HG03135 (cell line): ENCODE measurements at regions not wholly inside any gene's neighbourhood (a gene's known extent, or its start where the extent isn't known, plus 50 kb on each side); places are given as distances from the start of the nearest gene placed in this dataset.

Source experiments
- ATAC-seq: cut with Tn5 transposase; IDR thresholded peaks from one replicate; pipeline ENCODE4 v1.9.1; 2021; ENCODE audit warnings: mild to moderate bottlenecking, moderate library complexity; ENCODE audit not compliant: unreplicated experiment

DNA sequence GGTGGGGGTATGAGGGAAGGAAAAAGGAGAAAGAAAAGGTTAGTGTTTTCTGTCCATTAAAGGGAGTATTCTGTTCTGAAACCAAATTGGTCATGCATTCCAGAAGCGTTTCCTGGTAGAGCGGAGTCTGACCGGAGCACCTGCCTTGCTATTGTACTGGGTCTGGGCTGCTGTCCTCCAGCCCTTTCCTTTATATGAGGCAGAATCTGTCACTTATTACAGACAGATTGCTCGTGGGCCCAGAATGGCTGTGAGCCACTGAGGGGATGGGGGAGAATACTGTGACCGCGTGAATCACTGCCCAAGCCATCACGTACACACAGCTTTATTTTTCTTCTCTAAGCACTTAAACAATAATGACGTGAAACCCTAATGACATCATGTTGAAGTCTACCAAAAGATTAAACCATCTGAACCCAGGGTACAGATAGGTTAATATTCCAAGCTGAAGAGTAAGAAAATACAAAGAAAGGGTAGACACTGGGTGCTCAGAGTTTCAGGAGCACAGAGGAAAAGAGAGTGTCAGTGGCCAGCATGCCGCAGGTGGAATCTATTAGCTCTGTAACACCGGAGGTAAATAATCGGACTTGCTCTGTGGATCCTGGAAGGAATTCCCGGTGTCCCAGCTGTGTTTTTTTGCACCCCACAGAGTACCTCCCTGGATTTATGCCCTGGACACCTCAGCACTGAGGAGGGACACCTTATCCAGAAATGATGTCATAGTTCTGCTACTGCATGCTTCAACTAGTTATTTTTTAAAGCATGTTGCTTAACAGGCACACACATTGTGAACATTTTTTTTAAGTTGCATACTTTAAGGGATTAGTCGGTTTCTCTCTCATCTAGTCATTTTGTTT lies 573.3 kb downstream of the PKHD1 start:
- ATAC-seq = no peak

- ATAC-seq = no peak
These were observed 572.5 kb downstream of the PKHD1 start for GRCh38 chr6:51514748-51515402.

- no peak for ATAC-seq
These were observed 561.4 kb downstream of the PKHD1 start for GRCh38 chr6:51526049-51526448.

DNA sequence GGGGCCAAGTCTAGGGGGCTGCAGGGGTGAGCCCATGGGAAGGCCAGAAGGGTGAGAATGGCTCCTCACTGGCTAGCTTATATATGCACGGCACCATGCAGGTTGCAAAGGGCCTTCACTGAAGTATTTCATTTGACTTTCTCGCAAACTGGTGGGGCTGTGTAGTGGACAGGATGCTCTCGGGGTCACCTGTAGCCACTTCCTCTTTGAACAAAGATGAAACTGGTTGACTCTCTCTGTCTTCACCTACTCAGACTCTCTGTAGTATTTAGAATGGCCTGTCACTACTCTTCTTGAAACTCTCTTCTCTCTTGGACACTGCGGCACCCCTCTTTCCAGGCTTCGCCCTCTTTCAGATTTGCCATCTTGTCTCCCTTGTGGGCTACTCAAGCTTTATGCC lies 560.5 kb downstream of the PKHD1 start:
- no peak for ATAC-seq

GRCh38 chr6:51528556-51528955 lies 558.9 kb downstream of the PKHD1 start:
- ATAC-seq = no peak

DNA sequence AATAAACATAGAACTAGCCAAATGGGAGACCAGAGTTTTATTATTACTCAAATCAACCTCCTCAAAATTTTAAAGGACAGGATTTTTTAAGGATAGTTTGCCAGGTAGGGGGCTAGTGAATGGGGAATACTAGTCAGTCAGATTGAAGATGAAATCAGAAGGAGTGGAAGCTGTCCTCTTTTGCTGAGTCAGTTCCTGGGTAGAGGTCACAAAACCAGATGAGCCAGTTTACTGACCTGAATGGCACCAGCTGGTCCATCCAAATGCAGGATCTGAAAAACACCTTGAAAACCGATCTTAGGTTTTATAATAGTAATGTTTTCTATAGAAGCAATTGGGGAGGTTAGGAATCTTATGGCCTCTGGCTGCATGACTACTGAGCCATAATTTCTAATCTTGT lies 558.2 kb downstream of the PKHD1 start:
- no peak for ATAC-seq

DNA sequence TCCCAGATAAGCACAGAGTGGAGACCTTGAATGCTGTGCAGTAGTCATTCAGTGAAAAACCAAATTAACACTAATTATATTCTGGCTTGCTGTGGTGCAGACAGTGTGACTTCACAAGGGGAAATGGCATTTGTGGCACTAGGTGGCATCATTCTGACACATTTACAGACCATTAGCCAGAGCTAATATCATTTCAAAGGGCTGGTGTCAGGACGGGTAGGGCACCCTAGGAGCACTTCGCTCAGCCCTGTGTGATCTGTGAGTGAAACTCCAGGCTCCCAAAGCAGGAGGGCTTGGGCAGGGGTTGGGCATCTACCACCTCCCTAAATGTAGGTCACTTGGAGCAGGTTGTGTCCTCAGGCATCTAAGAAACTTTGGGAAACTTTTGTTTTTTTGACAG lies 555.8 kb downstream of the PKHD1 start:
- ATAC-seq = no peak

DNA sequence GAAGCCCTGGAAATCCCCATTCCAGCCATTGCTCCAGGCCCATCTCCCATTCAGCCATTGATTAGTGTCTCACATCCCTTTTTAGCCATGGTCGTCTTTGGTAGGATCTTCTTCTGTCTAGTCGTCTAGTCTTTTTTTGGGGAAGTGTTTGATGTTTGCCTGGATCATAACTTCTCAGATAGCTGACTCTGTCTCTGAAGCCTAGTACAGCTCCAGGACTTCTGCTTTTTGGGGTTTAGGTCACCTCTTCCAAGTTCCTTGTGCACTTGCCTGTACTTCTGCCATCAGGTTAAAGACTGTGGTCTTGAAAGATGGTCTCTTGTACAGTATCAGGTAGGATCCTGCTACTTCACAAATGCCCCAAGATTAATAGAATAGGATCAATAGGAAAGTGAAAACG lies 553.5 kb downstream of the PKHD1 start:
- ATAC-seq = no peak

- no peak for ATAC-seq
These were observed 552.1 kb downstream of the PKHD1 start for GRCh38 chr6:51535327-51535726.

DNA sequence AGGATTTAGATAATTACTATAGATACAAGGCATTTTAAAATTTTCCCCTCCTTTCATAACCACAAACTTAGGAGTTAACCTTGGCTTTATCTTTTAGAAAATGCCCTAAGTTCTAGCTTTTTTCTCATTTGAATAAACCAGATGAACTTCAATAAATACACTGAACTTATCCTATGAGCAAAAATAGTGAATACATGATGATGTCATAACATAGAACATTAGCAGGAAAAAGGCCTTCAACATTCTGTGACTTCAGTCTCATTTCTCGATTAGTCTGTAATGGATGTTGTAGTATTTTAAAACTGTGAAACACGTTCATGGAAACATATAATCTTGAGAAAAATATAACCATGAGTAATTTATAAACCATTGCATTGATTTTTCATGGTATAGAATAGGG lies 550.7 kb downstream of the PKHD1 start:
- ATAC-seq = no peak

DNA sequence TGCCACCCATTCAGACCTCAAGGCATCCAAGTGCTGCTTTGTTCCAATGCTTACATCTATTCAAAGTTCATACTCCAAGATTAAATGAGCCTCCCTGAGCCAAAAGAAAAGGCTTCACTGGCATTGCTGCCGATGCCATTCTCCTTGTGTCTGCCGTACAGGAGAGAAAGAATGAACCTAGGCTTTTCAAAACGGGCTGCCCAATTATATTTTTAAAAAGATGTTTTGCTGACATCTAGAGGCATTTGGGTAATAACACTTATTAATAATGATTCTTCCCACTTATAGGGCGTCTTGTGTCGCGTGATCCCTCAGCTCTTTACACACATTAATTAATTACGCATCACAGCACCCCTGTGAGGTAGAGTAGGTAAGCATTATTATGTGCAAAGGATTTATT lies 545.6 kb downstream of the PKHD1 start:
- no peak for ATAC-seq

- no peak for ATAC-seq
These were observed 544.9 kb downstream of the PKHD1 start for GRCh38 chr6:51542475-51542874.

GRCh38 chr6:51550243-51550642 lies 537.2 kb downstream of the PKHD1 start:
- no peak for ATAC-seq

DNA sequence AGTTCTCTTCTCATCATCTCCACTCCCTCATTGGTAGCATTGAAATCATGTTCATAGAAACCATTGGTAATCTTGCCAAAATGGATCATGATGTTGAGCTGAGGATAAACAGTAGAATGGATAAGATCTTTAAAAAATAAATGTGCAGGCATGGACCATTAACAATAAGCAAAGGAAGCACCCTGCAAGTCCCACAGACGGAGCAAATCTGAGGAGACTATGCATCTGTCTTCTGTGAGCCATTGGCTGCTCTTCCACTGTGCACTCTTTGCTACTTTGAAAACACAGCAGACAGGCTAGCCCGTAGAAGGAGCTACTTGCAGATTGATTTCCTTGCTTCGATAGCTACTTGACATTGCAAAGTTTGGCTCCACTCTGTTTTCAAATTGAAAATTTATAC lies 535.0 kb downstream of the PKHD1 start:
- ATAC-seq = no peak

GRCh38 chr6:51553246-51554015 lies 534.0 kb downstream of the PKHD1 start:
- ATAC-seq = no peak

- ATAC-seq = no peak
These were observed 533.4 kb downstream of the PKHD1 start for GRCh38 chr6:51554029-51554428.

DNA sequence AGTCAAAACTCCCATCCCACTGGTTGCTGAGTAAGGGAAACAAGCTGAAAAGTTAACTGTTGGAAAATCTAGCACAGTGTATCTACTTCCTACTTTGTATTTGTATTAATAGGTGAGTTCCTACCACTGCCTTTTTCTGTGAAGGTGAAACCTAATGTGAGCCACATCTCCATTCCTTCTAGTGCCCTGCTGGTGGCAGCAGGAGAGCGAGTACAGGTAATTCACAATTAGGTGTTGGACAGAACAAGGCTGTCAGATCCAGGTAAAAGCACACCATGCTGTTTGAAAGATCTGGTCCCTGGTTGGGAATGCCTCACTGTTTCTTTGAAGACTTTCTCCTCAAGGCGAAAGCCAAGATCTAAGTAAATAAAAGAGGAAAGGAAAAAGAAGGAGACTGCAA lies 528.4 kb downstream of the PKHD1 start:
- ATAC-seq = no peak

- ATAC-seq = peak; percentile 95
These were observed 525.2 kb downstream of the PKHD1 start for GRCh38 chr6:51562198-51562597.
